ENCODE measurements at regions not wholly inside any gene's neighbourhood (a gene's known extent, or its start where the extent isn't known, plus 50 kb on each side); places are given as distances from the start of the nearest gene placed in this dataset.

GRCh38 chr3:43783987-43784639 is 93.4 kb downstream of the ABHD5 start:
- no peak for DNase-seq (ENCODE audit: low read depth)

GRCh38 chr3:43784640-43785011 is 93.9 kb downstream of the ABHD5 start:
- DNase-seq (ENCODE audit: low read depth): no peak

- DNase-seq (ENCODE audit: low read depth): no peak
Observed at GRCh38 chr3:43785551-43785950, 94.8 kb downstream of the ABHD5 start.

GRCh38 chr3:43786102-43786501 is 95.4 kb downstream of the ABHD5 start:
- DNase-seq (ENCODE audit: low read depth): no peak

- no peak for DNase-seq (ENCODE audit: low read depth)
Observed at GRCh38 chr3:43786526-43787305, 96.0 kb downstream of the ABHD5 start.

- DNase-seq (ENCODE audit: low read depth): no peak
Observed at GRCh38 chr3:43787330-43787729, 96.6 kb downstream of the ABHD5 start.

GRCh38 chr3:43789028-43789427 is 98.3 kb downstream of the ABHD5 start:
- DNase-seq (ENCODE audit: low read depth): no peak

- DNase-seq (ENCODE audit: low read depth): no peak
Observed at GRCh38 chr3:43790060-43790459, 99.3 kb downstream of the ABHD5 start.

- DNase-seq (ENCODE audit: low read depth): no peak
Observed at GRCh38 chr3:43790476-43790875, 99.7 kb downstream of the ABHD5 start.

- no peak for DNase-seq (ENCODE audit: low read depth)
Observed at GRCh38 chr3:43791246-43791645, 100.5 kb downstream of the ABHD5 start.

GRCh38 chr3:43792904-43793303 is 102.2 kb downstream of the ABHD5 start:
- no peak for DNase-seq (ENCODE audit: low read depth)

- DNase-seq (ENCODE audit: low read depth): no peak
Observed at GRCh38 chr3:43793648-43794372, 103.1 kb downstream of the ABHD5 start.

- DNase-seq (ENCODE audit: low read depth): no peak
Observed at GRCh38 chr3:43794776-43795175, 104.0 kb downstream of the ABHD5 start.

GRCh38 chr3:43795491-43795890 is 104.8 kb downstream of the ABHD5 start:
- no peak for DNase-seq (ENCODE audit: low read depth)

GRCh38 chr3:43796041-43796596 is 105.4 kb downstream of the ABHD5 start:
- no peak for DNase-seq (ENCODE audit: low read depth)

GRCh38 chr3:43797794-43798193 is 107.1 kb downstream of the ABHD5 start:
- no peak for DNase-seq (ENCODE audit: low read depth)

GRCh38 chr3:43810797-43811196 is 120.1 kb downstream of the ABHD5 start:
- DNase-seq (ENCODE audit: low read depth): no peak

- no peak for DNase-seq (ENCODE audit: low read depth)
Observed at GRCh38 chr3:43814461-43814860, 123.7 kb downstream of the ABHD5 start.

GRCh38 chr3:43816372-43816771 is 125.6 kb downstream of the ABHD5 start:
- no peak for DNase-seq (ENCODE audit: low read depth)

GRCh38 chr3:43817064-43817463 is 126.3 kb downstream of the ABHD5 start:
- DNase-seq (ENCODE audit: low read depth): no peak

GRCh38 chr3:43817825-43818224 is 127.1 kb downstream of the ABHD5 start:
- no peak for DNase-seq (ENCODE audit: low read depth)

GRCh38 chr3:43818229-43818628 is 127.5 kb downstream of the ABHD5 start:
- DNase-seq (ENCODE audit: low read depth): no peak
